HG02798 (cell line): ENCODE measurements at regions not wholly inside any gene's neighbourhood (a gene's known extent, or its start where the extent isn't known, plus 50 kb on each side); places are given as distances from the start of the nearest gene placed in this dataset.

Experiments
- ATAC-seq: cut with Tn5 transposase; IDR thresholded peaks from one replicate; pipeline ENCODE4 v1.9.1; 2021; ENCODE audit warnings: mild to moderate bottlenecking; ENCODE audit not compliant: unreplicated experiment, poor library complexity

- no peak for ATAC-seq
Measured at GRCh38 chr9:16322849-16323248, 547.6 kb downstream of the BNC2 start.

GRCh38 chr9:16325966-16326365 lies 544.5 kb downstream of the BNC2 start:
- ATAC-seq: no peak

GRCh38 chr9:16328349-16328748 lies 542.1 kb downstream of the BNC2 start:
- no peak for ATAC-seq

GRCh38 chr9:16329671-16330113 lies 540.8 kb downstream of the BNC2 start:
- no peak for ATAC-seq

- no peak for ATAC-seq
Measured at GRCh38 chr9:16331031-16331430, 539.4 kb downstream of the BNC2 start.

- ATAC-seq: no peak
Measured at GRCh38 chr9:16331527-16331926, 538.9 kb downstream of the BNC2 start.

GRCh38 chr9:16333691-16334090 lies 536.8 kb downstream of the BNC2 start:
- no peak for ATAC-seq

- no peak for ATAC-seq
Measured at GRCh38 chr9:16335788-16336580, 534.5 kb downstream of the BNC2 start.

GRCh38 chr9:16336833-16337232 lies 533.6 kb downstream of the BNC2 start:
- no peak for ATAC-seq

GRCh38 chr9:16337322-16338029 lies 533.0 kb downstream of the BNC2 start:
- ATAC-seq: no peak

- no peak for ATAC-seq
Measured at GRCh38 chr9:16341177-16341576, 529.3 kb downstream of the BNC2 start.

GRCh38 chr9:16342246-16343020 lies 528.0 kb downstream of the BNC2 start:
- no peak for ATAC-seq

GRCh38 chr9:16343249-16344237 lies 526.9 kb downstream of the BNC2 start:
- no peak for ATAC-seq

GRCh38 chr9:16344343-16344742 lies 526.1 kb downstream of the BNC2 start:
- ATAC-seq: no peak

- ATAC-seq: no peak
Measured at GRCh38 chr9:16345902-16346301, 524.6 kb downstream of the BNC2 start.

GRCh38 chr9:16347886-16348285 lies 522.6 kb downstream of the BNC2 start:
- ATAC-seq: no peak

GRCh38 chr9:16348531-16348930 lies 521.9 kb downstream of the BNC2 start:
- ATAC-seq: no peak

- no peak for ATAC-seq
Measured at GRCh38 chr9:16352251-16352650, 518.2 kb downstream of the BNC2 start.

- ATAC-seq: no peak
Measured at GRCh38 chr9:16352791-16353401, 517.6 kb downstream of the BNC2 start.
